ENCODE measurements at regions not wholly inside any gene's neighbourhood (a gene's known extent, or its start where the extent isn't known, plus 50 kb on each side); places are given as distances from the start of the nearest gene placed in this dataset.
"Not testable (repeated sequence)": the region's sequence is repeated elsewhere in the genome, so short reads cannot be mapped to it uniquely, and the experiment has no call there.

GRCh38 chr12:25889185-25889584 lies 69.3 kb upstream of the RASSF8 start:
- CTCF ChIA-PET, result no interaction called here
- POLR2A ChIA-PET, result no interaction called here

- CTCF ChIA-PET, POLR2A ChIA-PET: not testable (repeated sequence)
These were observed 67.4 kb upstream of the RASSF8 start for GRCh38 chr12:25891095-25891494.

- ChIA-PET POLR2A (no interaction called here), CTCF (no interaction called here)
These were observed 63.7 kb upstream of the RASSF8 start for GRCh38 chr12:25894759-25895158.

GRCh38 chr12:25896981-25897380 lies 61.5 kb upstream of the RASSF8 start:
- POLR2A ChIA-PET, result no interaction called here

GRCh38 chr12:25903603-25904245 lies 54.8 kb upstream of the RASSF8 start:
- CTCF ChIA-PET, result no interaction called here
- POLR2A ChIA-PET, result no interaction called here

More at GRCh38 chr12:25896981-25897380, 61.5 kb upstream of the RASSF8 start:
- CTCF ChIA-PET, result no interaction called here

GRCh38 chr12:25904442-25904841 lies 54.0 kb upstream of the RASSF8 start:
- ChIA-PET CTCF (no interaction called here), POLR2A (no interaction called here)

GRCh38 chr12:25906651-25907340 lies 51.7 kb upstream of the RASSF8 start:
- CTCF ChIA-PET, result interaction anchor here (0.6 kb wide), 1 partner anchor 83 kb away, joined by 4 read pairs; no protein-coding TSS in a partner anchor

More at GRCh38 chr12:25906651-25907340, 51.7 kb upstream of the RASSF8 start:
- POLR2A ChIA-PET, result no interaction called here

All from activated CD8-positive, alpha-beta memory T cell treated with anti-CD3 and anti-CD28 coated beads for 36 hours (primary cell).